ENCODE measurements at regions not wholly inside any gene's neighbourhood (a gene's known extent, or its start where the extent isn't known, plus 50 kb on each side); places are given as distances from the start of the nearest gene placed in this dataset.

- H3K4me3 ChIP-seq (ENCODE audit: low read length) = no peak overlapping the region
- H3K36me3 ChIP-seq (ENCODE audit: insufficient read depth, low read length) = no peaks in the 10 kb centered on the region
- no peaks in the 10 kb centered on the region for H3K27me3 ChIP-seq (ENCODE audit: control insufficient read depth, insufficient read depth, low read length)
- no peaks in the 10 kb centered on the region for H3K9me3 ChIP-seq (replicated peaks; ENCODE audit: low read length)
- no peaks in the 10 kb centered on the region for H3K4me1 ChIP-seq (ENCODE audit: control insufficient read depth, insufficient read depth, low read length)
- no peak overlapping the region for H3K9ac ChIP-seq (ENCODE audit: low read depth, low read length)
- H3K4me2 ChIP-seq (ENCODE audit: low read length) = no peak overlapping the region
Measured at GRCh38 chr12:65517656-65518210, 239.2 kb downstream of the MSRB3 start.

GRCh38 chr12:65518771-65519170 lies 240.3 kb downstream of the MSRB3 start:
- H3K4me1 ChIP-seq (ENCODE audit: control insufficient read depth, insufficient read depth, low read length) = peaks cover 5% of the 10 kb centered on the region
- H3K27me3 ChIP-seq (ENCODE audit: control insufficient read depth, insufficient read depth, low read length) = no peaks in the 10 kb centered on the region
- H3K4me3 ChIP-seq (ENCODE audit: low read length) = no peak overlapping the region
- no peaks in the 10 kb centered on the region for H3K9me3 ChIP-seq (replicated peaks; ENCODE audit: low read length)
- H3K9ac ChIP-seq (ENCODE audit: low read depth, low read length) = no peak overlapping the region
- no peak overlapping the region for H3K4me2 ChIP-seq (ENCODE audit: low read length)
- H3K36me3 ChIP-seq (ENCODE audit: insufficient read depth, low read length) = no peaks in the 10 kb centered on the region

GRCh38 chr12:65520658-65521057 lies 242.2 kb downstream of the MSRB3 start:
- Histone ChIP-seq H3K9ac (ENCODE audit: low read depth, low read length) (no peak overlapping the region), H3K4me3 (ENCODE audit: low read length) (no peak overlapping the region), H3K4me2 (ENCODE audit: low read length) (no peak overlapping the region), H3K9me3 (replicated peaks; ENCODE audit: low read length) (no peaks in the 10 kb centered on the region), H3K4me1 (ENCODE audit: control insufficient read depth, insufficient read depth, low read length) (peaks cover 22% of the 10 kb centered on the region), H3K36me3 (ENCODE audit: insufficient read depth, low read length) (no peaks in the 10 kb centered on the region), H3K27me3 (ENCODE audit: control insufficient read depth, insufficient read depth, low read length) (no peaks in the 10 kb centered on the region)

- Histone ChIP-seq H3K9me3 (replicated peaks; ENCODE audit: low read length) (no peaks in the 10 kb centered on the region), H3K27me3 (ENCODE audit: control insufficient read depth, insufficient read depth, low read length) (no peaks in the 10 kb centered on the region), H3K36me3 (ENCODE audit: insufficient read depth, low read length) (no peaks in the 10 kb centered on the region), H3K9ac (ENCODE audit: low read depth, low read length) (no peak overlapping the region), H3K4me2 (ENCODE audit: low read length) (no peak overlapping the region), H3K4me1 (ENCODE audit: control insufficient read depth, insufficient read depth, low read length) (peaks cover 30% of the 10 kb centered on the region), H3K4me3 (ENCODE audit: low read length) (no peak overlapping the region)
Measured at GRCh38 chr12:65522956-65523860, 244.7 kb downstream of the MSRB3 start.

- H3K9me3 ChIP-seq (replicated peaks; ENCODE audit: low read length) = no peaks in the 10 kb centered on the region
- H3K4me1 ChIP-seq (ENCODE audit: control insufficient read depth, insufficient read depth, low read length) = peaks cover 30% of the 10 kb centered on the region
- H3K4me3 ChIP-seq (ENCODE audit: low read length) = no peak overlapping the region
- H3K36me3 ChIP-seq (ENCODE audit: insufficient read depth, low read length) = no peaks in the 10 kb centered on the region
- H3K27me3 ChIP-seq (ENCODE audit: control insufficient read depth, insufficient read depth, low read length) = no peaks in the 10 kb centered on the region
- H3K4me2 ChIP-seq (ENCODE audit: low read length) = peak overlapping the region; percentile 3
- H3K9ac ChIP-seq (ENCODE audit: low read depth, low read length) = no peak overlapping the region
Measured at GRCh38 chr12:65524666-65525065, 246.2 kb downstream of the MSRB3 start.

- Histone ChIP-seq H3K4me1 (ENCODE audit: control insufficient read depth, insufficient read depth, low read length) (peaks cover 30% of the 10 kb centered on the region), H3K27me3 (ENCODE audit: control insufficient read depth, insufficient read depth, low read length) (no peaks in the 10 kb centered on the region), H3K4me3 (ENCODE audit: low read length) (no peak overlapping the region), H3K9me3 (replicated peaks; ENCODE audit: low read length) (no peaks in the 10 kb centered on the region), H3K9ac (ENCODE audit: low read depth, low read length) (no peak overlapping the region), H3K36me3 (ENCODE audit: insufficient read depth, low read length) (no peaks in the 10 kb centered on the region), H3K4me2 (ENCODE audit: low read length) (no peak overlapping the region)
Measured at GRCh38 chr12:65525491-65526141, 247.1 kb downstream of the MSRB3 start.

DNA sequence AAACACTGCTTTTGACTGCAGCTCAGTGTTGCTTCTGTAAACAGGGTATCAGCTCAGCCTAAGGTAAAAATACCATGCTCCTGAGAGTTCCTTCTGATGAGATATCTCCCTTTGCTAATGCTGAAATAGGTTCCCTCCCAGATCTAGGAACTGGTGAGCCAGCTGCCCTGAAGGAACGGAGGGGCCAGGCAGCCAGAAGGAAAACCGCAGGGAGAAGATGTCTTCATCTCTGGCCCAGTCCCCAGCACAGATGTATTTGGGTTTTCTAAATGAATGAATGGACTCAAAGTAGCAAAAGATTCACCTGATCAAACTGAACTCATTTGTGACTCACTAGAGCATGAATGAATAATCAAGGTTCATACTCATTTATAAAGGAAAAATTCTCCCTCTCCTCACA lies 247.8 kb downstream of the MSRB3 start:
- H3K4me3 ChIP-seq (ENCODE audit: low read length) = no peak overlapping the region
- no peaks in the 10 kb centered on the region for H3K36me3 ChIP-seq (ENCODE audit: insufficient read depth, low read length)
- no peak overlapping the region for H3K9ac ChIP-seq (ENCODE audit: low read depth, low read length)

GRCh38 chr12:65528127-65528526 lies 249.6 kb downstream of the MSRB3 start:
- H3K4me2 ChIP-seq (ENCODE audit: low read length) = no peak overlapping the region
- no peak overlapping the region for H3K9ac ChIP-seq (ENCODE audit: low read depth, low read length)
- no peak overlapping the region for H3K4me3 ChIP-seq (ENCODE audit: low read length)
- H3K9me3 ChIP-seq (replicated peaks; ENCODE audit: low read length) = no peaks in the 10 kb centered on the region
- H3K36me3 ChIP-seq (ENCODE audit: insufficient read depth, low read length) = no peaks in the 10 kb centered on the region
- no peaks in the 10 kb centered on the region for H3K27me3 ChIP-seq (ENCODE audit: control insufficient read depth, insufficient read depth, low read length)
- H3K4me1 ChIP-seq (ENCODE audit: control insufficient read depth, insufficient read depth, low read length) = peaks cover 45% of the 10 kb centered on the region

More for the DNA sequence above, 247.8 kb downstream of the MSRB3 start:
- no peaks in the 10 kb centered on the region for H3K27me3 ChIP-seq (ENCODE audit: control insufficient read depth, insufficient read depth, low read length)
- H3K4me1 ChIP-seq (ENCODE audit: control insufficient read depth, insufficient read depth, low read length) = peaks cover 30% of the 10 kb centered on the region
- no peaks in the 10 kb centered on the region for H3K9me3 ChIP-seq (replicated peaks; ENCODE audit: low read length)
- H3K4me2 ChIP-seq (ENCODE audit: low read length) = no peak overlapping the region

DNA sequence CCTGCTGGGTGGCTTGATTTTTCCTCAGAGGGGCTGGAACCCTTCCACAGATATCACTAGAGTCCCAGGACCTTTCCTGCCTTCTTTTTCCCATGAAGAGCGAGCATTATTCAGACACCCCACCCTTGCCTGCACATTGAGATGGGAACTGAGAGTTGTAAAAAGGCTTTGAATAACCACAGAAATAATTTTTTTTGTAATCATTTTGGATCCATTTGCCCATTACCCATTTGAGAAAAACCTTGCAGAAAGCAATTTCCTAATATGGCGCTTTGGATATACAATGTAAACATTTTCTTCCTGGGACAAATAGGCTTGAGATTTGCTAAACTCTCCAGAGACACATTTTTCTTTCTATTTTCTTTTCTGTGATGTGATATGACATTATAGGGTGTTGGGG lies 250.6 kb downstream of the MSRB3 start:
- no peaks in the 10 kb centered on the region for H3K36me3 ChIP-seq (ENCODE audit: insufficient read depth, low read length)
- no peak overlapping the region for H3K4me3 ChIP-seq (ENCODE audit: low read length)
- peaks cover 46% of the 10 kb centered on the region for H3K4me1 ChIP-seq (ENCODE audit: control insufficient read depth, insufficient read depth, low read length)
- no peaks in the 10 kb centered on the region for H3K27me3 ChIP-seq (ENCODE audit: control insufficient read depth, insufficient read depth, low read length)
- H3K9ac ChIP-seq (ENCODE audit: low read depth, low read length) = no peak overlapping the region
- no peaks in the 10 kb centered on the region for H3K9me3 ChIP-seq (replicated peaks; ENCODE audit: low read length)
- no peak overlapping the region for H3K4me2 ChIP-seq (ENCODE audit: low read length)

DNA sequence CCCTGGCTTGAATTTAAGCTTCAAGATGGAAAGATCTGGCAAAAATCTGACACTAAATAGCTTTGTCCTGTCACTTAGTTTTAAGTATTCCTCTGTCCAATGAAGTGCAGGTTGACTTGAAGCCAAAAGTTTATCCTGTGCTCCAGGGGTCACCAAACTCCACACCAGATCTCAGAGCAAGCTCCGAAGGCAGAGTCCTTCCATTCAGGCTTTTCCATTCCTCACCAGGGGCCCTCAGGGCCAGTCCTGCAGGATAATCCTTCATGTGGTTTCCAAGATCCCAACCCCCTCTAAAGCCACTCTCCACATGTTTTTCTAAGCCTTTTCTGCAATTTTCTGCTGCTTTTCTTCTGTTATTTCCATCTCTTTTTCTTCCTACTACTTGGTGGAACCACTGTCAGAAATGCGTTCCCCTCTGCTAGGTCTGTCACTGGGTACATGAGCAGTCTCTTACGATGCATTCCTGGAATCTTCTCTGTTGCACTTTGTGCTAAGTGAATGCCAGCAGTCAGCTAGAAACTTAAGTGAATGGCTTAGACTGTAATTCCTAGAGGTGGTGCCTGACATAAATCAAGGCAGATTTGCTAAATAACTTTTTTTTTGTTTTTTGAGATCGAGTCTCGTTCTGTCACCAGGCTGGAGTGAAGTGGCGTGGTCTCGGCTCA lies 251.4 kb downstream of the MSRB3 start:
- H3K9me3 ChIP-seq (replicated peaks; ENCODE audit: low read length) = no peaks in the 10 kb centered on the region
- no peak overlapping the region for H3K9ac ChIP-seq (ENCODE audit: low read depth, low read length)
- no peak overlapping the region for H3K4me3 ChIP-seq (ENCODE audit: low read length)
- H3K36me3 ChIP-seq (ENCODE audit: insufficient read depth, low read length) = no peaks in the 10 kb centered on the region
- no peaks in the 10 kb centered on the region for H3K27me3 ChIP-seq (ENCODE audit: control insufficient read depth, insufficient read depth, low read length)
- H3K4me1 ChIP-seq (ENCODE audit: control insufficient read depth, insufficient read depth, low read length) = peaks cover 48% of the 10 kb centered on the region
- no peak overlapping the region for H3K4me2 ChIP-seq (ENCODE audit: low read length)

GRCh38 chr12:65532162-65532561 lies 253.7 kb downstream of the MSRB3 start:
- peak overlapping the region; percentile 83 for H3K9ac ChIP-seq (ENCODE audit: low read depth, low read length)
- peaks cover 51% of the 10 kb centered on the region for H3K4me1 ChIP-seq (ENCODE audit: control insufficient read depth, insufficient read depth, low read length)
- no peaks in the 10 kb centered on the region for H3K36me3 ChIP-seq (ENCODE audit: insufficient read depth, low read length)
- H3K4me3 ChIP-seq (ENCODE audit: low read length) = no peak overlapping the region
- no peak overlapping the region for H3K4me2 ChIP-seq (ENCODE audit: low read length)
- H3K27me3 ChIP-seq (ENCODE audit: control insufficient read depth, insufficient read depth, low read length) = no peaks in the 10 kb centered on the region
- no peaks in the 10 kb centered on the region for H3K9me3 ChIP-seq (replicated peaks; ENCODE audit: low read length)
